ENCODE measurements at regions not wholly inside any gene's neighbourhood (a gene's known extent, or its start where the extent isn't known, plus 50 kb on each side); places are given as distances from the start of the nearest gene placed in this dataset.

- no peak for DNase-seq (ENCODE audit: low read depth in 2 of 3, low spot score in 1 of 3)
These were observed 124.1 kb upstream of the MED13L start for GRCh38 chr12:116401565-116401964.

DNA sequence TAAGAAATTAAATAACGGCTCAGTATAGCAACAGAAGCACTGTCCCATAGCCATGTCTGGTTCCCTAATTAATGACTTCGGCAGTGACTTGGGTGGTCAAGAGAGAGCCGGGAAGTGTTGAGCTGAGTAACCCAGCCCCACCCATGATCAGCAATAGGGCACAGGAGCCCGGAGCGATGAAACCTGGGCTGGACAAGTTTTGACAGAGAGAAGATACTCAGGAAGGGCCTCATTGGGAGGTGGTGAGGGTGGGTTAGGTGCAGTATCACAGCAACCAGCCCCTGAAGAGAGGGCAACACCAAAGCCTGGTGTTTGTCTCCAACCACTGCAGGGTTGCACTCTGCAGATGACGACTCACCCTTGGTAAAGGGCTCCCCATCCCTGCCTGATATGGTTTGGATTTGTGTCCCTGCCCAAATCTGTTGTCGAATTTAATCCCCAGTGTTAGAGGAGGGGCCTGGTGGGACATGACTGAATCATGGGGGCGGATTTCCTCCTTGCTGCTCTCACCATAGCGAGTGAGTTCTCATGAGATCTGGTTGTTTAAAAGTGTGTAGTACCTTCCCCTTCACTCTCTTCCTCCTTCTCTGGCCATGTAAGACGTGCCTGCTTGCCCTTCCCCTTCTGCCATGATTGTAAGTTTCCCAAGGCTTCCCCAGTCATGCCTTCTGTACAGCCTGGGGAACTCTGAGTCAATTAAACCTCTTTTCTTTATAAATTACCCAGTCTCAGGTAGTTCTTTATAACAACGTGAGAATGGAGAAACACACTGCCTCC is 124.9 kb upstream of the MED13L start:
- no peak for DNase-seq (ENCODE audit: low read depth in 2 of 3, low spot score in 1 of 3)

- no peak for DNase-seq (ENCODE audit: low read depth in 2 of 3, low spot score in 1 of 3)
These were observed 126.1 kb upstream of the MED13L start for GRCh38 chr12:116403546-116403945.

GRCh38 chr12:116404247-116404646 is 126.8 kb upstream of the MED13L start:
- DNase-seq (ENCODE audit: low read depth in 2 of 3, low spot score in 1 of 3): no peak

- DNase-seq (ENCODE audit: low read depth in 2 of 3, low spot score in 1 of 3): no peak
These were observed 127.6 kb upstream of the MED13L start for GRCh38 chr12:116404913-116405611.

GRCh38 chr12:116406529-116406928 is 129.0 kb upstream of the MED13L start:
- no peak for DNase-seq (ENCODE audit: low read depth in 2 of 3, low spot score in 1 of 3)

DNA sequence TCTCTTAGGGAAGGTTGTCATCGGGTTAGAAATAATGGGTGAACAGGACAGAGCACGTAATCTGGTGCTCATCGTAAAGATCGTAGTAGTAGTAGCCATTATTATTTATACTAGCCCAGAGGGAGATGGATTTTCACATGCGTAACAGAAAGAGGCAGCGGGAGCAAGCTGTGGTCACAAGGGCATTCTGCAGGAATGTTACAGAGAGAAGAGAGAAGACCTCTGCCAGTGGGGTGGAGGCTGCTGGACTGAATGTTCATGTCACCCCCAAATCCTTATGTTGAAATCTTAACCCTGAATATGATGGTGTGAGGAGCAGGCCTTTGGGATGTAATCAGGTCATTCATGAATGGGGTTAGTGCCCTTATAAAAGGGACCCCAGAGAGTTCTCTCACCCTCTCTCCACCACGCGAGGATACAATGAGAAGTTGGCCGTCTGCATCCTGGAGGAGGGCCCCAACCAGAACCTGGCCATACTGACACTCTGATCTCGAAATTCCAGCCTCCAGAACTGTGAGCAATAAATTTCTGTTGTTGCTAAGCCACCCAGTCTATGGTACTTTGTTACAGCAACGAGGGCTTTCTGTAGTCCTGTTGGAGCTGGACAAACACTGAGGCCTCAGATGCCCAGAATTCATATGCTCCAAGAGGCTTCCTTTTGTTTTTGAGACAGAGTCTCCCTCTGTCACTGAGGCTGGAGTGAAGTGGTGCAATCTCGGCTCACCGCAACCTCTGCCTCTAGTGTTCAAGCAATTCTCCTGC is 131.2 kb upstream of the MED13L start:
- DNase-seq (ENCODE audit: low read depth in 2 of 3, low spot score in 1 of 3): no peak

DNA sequence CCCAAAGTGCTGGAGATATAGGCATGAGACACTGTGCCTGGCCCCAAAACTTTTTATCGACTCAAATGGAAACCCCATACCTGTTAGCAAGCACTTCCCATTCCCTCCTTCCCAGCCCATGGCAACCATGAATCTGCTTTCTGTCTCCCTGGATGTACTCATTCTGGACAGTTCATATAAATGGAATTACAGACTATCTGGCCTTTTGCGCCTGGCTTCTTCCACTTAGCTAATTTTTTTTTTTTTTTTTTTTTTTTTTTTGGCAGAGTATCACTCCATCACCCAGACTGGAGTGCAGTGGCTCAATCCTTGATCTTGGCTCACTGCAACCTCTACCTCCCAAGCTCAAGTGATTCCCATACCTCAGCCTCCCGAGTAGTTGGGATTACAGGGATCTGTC is 134.5 kb upstream of the MED13L start:
- DNase-seq (ENCODE audit: low read depth in 2 of 3, low spot score in 1 of 3): no peak

DNA sequence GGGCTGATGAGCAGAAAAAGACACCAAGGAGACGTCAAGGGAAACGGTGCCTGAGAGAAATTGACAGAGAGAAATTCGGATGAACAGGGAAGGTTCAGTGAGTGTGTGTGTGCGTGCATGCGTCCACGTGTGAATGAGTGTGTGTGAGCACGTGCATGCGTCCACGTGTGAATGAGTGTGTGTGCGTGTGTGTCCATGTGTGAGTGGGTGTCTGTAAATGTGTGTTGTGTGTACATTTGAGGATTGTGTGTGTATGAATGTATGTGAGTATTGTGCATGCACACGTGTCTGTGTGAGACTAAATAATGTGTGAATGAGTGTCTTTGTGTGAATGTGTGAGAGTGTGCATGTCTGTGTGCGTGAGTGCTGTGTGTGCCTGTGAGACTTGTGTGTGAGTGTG is 137.4 kb upstream of the MED13L start:
- no peak for DNase-seq (ENCODE audit: low read depth in 2 of 3, low spot score in 1 of 3)

DNA sequence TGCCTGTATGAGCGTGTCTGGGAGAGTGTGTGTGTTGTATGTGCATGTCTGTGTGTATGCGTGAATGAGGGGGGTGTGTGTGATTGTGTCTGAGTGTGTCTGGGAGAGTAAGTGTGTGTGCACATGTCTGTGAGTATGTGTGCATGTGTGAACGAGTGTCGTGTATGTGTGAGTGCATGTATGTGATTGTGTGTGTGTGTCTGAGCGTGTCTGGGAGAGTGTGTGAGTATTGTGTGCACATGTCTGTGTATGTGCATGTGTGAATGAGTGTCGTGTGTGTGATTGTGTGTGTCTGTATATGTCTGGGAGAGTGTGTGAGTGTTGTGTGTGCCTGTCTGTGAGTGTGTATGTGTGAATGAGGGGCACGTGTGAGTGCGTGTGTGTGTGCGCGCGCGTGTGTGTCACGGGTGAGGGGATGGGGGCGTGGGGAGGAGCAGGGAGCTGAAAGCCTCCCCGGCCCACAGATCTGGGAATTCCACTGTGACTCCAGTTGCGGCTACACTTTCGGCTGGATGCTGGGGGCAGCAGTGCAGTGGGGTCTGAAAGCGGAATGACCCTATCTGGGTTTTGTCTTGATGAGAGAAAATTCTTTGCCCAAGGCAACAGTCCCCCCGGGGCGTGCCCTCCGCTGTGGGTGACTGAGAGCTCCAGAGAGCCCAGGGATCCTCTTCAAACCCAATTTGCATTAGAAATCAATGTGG is 138.1 kb upstream of the MED13L start:
- no peak for DNase-seq (ENCODE audit: low read depth in 2 of 3, low spot score in 1 of 3)

DNA sequence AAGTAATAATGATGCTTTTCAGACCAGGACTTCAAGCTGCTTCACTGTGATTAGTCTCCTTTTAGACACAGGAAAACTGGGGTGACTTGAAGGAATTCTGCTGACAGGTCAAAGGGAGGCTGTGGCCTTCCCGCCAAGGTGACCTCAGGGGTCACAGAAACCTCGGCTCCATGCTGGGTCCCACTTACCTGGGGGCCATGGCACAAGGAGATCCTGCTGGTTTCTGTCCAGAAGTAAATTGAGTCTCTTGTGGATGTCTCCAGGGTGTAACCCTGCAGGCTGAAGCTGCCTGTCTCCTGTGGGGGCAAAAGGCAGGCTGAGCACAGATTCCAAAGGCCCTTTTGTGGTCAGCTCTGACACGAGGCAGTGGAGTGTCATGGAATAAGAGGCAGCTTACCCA is 138.7 kb upstream of the MED13L start:
- no peak for DNase-seq (ENCODE audit: low read depth in 2 of 3, low spot score in 1 of 3)

DNA sequence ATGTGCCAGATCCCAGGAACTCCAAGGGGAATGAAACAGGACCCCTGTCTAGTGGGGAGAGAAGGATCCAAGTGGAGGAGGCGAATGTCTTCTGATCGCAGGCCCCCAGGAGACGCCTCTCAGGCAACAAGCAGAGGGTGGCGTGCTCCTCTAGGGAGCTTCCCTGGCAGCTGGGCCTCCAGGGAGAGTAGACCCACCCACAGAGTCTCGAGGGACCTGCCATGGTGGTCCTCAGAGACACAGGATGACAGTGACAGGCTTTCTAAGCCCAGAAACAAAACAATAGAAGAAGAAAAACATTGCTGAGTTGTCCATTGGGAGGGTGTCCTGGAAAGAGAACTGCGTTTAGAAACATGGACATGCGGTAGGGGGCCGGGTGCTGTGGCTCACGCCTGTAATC is 140.6 kb upstream of the MAP1LC3B2 start:
- no peak for DNase-seq (ENCODE audit: low read depth in 2 of 3, low spot score in 1 of 3)

DNA sequence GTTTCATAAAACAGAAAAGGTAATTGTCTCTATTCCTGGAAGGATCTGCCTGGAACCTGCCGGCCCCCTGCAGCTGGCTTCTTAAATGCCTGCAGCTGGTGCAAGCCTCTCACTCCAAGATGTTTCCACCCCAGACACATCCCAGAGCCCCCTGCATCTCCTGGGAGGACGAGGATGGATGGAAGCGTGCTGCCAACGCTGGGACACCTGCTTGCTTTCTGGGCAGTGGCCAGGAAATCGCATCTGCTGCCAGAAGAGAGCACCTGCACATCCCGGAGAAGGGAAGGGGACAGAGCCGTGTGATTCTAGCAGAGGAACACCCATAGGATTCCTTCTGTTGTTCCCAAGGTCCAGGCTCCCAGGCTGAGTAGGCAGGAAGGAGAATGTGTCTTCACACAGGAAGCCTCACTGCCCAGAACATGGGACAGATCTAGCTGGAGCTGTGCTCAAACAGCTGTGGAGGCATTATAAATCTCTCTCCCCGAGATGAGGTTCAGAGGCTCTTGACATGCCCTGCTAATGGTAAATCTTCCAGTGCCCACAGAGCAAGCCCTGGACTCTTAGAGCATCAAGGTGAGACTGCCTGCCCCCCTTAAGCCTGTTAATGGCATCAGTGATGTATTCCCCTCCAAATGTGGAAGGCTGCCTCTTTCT is 138.8 kb upstream of the MAP1LC3B2 start:
- no peak for DNase-seq (ENCODE audit: low read depth in 2 of 3, low spot score in 1 of 3)

DNA sequence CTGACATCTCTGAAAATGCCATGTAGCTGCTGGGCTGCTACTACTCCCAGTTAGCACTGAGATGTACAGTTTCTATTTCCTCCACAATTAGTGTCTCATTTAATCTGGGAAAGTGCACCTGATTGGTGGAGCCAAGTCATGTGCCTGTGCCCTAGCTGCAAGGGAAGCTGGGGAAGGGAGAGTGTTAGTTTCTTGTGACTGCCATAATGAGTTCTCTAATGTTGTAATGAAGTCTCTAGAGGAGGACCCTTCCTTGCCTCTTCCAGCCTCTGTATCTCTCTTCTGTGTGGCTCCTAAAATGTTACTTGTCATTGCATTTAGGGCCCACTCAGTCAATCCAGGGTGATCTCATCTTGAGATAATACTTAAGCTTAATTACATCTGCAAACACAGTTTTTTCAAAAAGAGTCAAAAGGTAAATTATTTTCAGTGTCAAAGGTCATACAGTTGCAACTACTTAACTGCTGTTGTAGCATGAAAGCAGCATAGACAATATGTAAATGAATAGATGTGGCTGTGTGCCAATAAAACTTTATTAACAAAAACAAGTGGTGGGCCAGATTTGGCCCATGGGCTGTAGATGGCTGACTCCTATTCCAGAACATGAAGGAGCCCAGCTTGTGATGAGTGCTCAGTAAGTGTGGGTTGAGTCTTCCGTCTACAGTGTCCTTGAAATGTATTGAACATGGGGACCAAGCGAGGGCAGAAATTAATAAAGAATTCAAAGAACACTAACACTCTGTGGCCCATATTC is 137.2 kb upstream of the MAP1LC3B2 start:
- no peak for DNase-seq (ENCODE audit: low read depth in 2 of 3, low spot score in 1 of 3)

GRCh38 chr12:116423094-116423493 is 136.1 kb upstream of the MAP1LC3B2 start:
- DNase-seq (ENCODE audit: low read depth in 2 of 3, low spot score in 1 of 3): no peak

- no peak for DNase-seq (ENCODE audit: low read depth in 2 of 3, low spot score in 1 of 3)
These were observed 133.7 kb upstream of the MAP1LC3B2 start for GRCh38 chr12:116425256-116426193.

DNA sequence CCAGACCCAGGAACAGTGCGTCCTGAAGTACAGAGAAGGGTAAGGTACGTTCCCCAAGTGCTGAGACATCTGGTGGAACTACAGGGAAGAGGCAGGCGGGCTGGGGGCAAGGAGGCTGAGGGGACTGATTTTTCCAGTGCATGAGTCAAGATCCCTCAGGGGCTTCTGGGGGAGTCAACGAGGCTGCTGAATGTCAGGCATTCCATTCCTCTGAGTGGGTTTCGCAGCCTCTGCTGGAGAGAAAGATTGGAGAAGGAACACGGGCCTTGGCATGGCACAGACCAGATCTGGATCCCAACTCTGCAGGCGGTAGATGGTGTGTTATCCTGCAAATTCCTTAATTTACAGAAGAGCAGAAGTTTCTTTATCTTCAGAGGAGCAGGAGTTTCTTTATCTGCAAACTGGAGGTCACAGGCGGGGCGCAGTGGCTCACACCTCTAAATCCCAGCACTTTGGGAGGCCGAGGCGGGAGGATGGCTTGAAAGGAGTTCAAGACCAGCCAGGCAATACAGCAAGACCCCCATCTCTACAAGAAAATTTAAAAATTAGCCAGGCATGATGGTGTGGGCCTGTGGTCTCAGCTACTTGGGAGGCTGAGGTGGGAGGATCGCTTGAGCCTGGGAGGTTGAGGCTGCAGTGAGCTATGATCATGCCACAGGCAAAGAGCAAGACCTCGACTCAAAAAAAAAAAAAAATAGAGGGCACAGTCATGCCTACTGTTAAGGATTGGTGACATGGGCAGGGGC is 132.6 kb upstream of the MAP1LC3B2 start:
- DNase-seq (ENCODE audit: low read depth in 2 of 3, low spot score in 1 of 3): no peak

DNA sequence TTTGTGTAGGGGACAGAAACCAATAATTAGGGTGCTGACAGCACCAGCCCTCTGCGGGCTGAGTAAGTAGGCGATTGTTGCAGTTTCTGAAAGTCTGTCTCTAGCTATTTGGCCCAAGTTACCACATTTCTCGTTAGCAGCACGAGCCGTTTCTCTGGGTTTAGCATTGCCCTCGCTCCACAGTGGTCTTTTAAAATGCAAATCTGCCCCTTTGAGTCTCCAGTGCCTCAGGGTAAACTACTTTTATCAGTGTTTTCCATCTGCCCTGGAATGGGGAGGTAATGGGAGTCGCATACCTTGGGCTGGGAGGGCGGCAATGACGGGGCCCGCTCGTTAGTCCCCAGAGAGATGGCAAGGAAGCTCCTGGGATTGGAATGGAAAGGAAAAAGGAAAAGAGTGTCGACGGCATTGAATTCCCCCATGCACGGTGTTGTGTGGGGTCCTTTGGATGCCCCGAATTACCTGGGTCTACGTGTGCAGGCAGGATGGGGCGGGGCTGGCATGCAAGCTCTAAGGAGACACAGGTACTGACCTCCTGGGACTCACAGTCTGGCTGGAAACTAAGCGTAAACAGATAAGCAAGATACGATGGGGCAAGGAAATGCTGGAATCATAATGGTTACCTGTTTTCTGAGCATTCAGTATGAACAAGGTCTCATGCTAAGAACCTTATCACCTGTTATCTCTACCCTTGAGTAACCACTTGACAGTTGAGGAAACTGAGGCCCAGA is 131.8 kb upstream of the MAP1LC3B2 start:
- no peak for DNase-seq (ENCODE audit: low read depth in 2 of 3, low spot score in 1 of 3)

Measured in stimulated activated CD4-positive, alpha-beta T cell treated with anti-CD3 and anti-CD28 coated beads, Interleukin-12 subunit alpha, Interleukin-12 subunit beta, amount 100 ng/mL, for 48 hours (primary cell).